Mesothelial cell of epicardium (in vitro differentiated cells): ENCODE measurements at regions not wholly inside any gene's neighbourhood (a gene's known extent, or its start where the extent isn't known, plus 50 kb on each side); places are given as distances from the start of the nearest gene placed in this dataset.

Experiments used
- DNase-seq, 2 experiments: peaks; one replicate each; pipeline ENCODE4 v3.0.0; 2021; ENCODE audit warnings: low spot score in 2 of 2; ENCODE audit not compliant: unreplicated experiment in 2 of 2
- H3K27ac Mint-ChIP-seq: 2 replicates; pipeline ENCODE4 v1.8.0; 2021; ENCODE audit warnings: mixed read lengths
- H3K27me3 Mint-ChIP-seq: 2 replicates; pipeline ENCODE4 v1.8.0; 2021; ENCODE audit warnings: low read depth, mixed read lengths
- H3K36me3 Mint-ChIP-seq: 2 replicates; pipeline ENCODE4 v1.8.0; 2021; ENCODE audit warnings: mixed read lengths
- H3K4me1 Mint-ChIP-seq: 2 replicates; pipeline ENCODE4 v1.8.0; 2021; ENCODE audit warnings: mixed read lengths
- H3K4me3 Mint-ChIP-seq: 2 replicates; pipeline ENCODE4 v1.8.0; 2021; ENCODE audit warnings: mild to moderate bottlenecking, moderate library complexity, mixed read lengths
- H3K9me3 Mint-ChIP-seq: 2 replicates; pipeline ENCODE4 v1.8.0; 2021; ENCODE audit warnings: mixed read lengths
- TF ChIP-seq, protein P1 (sequence below): fragments of 200-600 bp; sonication (generic); IDR thresholded peaks from one replicate; pipeline ENCODE4 v1.5.0; 2021; ENCODE audit warnings: antibody characterized with exemption; ENCODE audit not compliant: unreplicated experiment

DNA sequence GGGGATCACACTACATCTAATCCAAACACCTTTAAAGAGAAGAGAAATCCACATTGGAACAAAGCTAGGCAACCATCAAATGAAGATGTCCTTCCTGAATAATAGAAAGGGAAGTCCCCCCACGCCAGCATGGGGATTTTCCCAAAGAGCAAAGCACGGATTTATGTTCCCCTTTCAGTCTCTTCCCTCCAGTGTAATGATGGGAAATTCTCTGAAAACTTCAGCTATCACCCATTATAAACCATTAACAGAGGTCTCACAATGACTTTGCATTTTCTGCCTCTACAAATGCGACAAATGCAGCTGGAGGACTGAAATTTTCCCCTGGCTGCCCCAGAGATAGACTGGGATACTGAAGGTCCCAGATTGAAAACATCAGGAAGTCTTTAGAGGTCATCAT lies 368.7 kb downstream of the EFNA5 start:
- no peak overlapping the region for H3K4me3 Mint-ChIP-seq
- H3K36me3 Mint-ChIP-seq: no peaks in the 10 kb centered on the region
- no peak overlapping the region for H3K27ac Mint-ChIP-seq
- peaks cover 40% of the 10 kb centered on the region for H3K4me1 Mint-ChIP-seq
- H3K27me3 Mint-ChIP-seq: no peaks in the 10 kb centered on the region
- DNase-seq: no peak
- peaks cover 15% of the 10 kb centered on the region for H3K9me3 Mint-ChIP-seq
- TF ChIP-seq, protein P1, sequence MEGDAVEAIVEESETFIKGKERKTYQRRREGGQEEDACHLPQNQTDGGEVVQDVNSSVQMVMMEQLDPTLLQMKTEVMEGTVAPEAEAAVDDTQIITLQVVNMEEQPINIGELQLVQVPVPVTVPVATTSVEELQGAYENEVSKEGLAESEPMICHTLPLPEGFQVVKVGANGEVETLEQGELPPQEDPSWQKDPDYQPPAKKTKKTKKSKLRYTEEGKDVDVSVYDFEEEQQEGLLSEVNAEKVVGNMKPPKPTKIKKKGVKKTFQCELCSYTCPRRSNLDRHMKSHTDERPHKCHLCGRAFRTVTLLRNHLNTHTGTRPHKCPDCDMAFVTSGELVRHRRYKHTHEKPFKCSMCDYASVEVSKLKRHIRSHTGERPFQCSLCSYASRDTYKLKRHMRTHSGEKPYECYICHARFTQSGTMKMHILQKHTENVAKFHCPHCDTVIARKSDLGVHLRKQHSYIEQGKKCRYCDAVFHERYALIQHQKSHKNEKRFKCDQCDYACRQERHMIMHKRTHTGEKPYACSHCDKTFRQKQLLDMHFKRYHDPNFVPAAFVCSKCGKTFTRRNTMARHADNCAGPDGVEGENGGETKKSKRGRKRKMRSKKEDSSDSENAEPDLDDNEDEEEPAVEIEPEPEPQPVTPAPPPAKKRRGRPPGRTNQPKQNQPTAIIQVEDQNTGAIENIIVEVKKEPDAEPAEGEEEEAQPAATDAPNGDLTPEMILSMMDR: no peak

DNA sequence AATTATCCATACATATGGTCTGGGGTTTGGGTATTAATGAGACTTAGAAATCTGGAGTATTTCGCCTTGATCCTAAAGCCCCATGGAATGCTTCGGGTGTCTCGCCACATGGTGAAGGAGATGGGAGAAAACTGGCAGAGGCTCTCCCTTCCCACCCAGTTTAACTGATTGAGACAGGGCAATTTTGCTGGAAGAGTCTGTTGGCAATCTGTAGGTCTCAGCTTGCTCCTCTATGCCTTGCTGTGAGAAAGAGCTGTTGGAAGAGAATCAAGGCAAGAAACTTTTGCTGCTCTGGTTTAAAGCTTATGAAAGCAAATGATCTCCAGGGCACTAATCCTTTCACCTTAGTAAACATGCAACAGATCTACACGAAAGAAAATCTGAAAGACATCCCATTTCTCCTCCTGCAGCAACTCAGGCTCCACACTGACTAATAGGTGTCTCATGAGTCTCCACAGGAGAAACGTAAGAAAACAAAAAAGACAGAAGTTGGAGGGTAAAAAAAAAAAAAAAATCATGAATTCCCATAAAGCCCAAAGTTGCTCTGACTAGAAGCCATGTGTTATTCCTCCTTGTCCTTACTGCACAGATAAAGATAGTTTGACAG lies 369.9 kb downstream of the EFNA5 start:
- Mint-ChIP-seq H3K9me3 (peaks cover 10% of the 10 kb centered on the region), H3K4me3 (no peak overlapping the region), H3K36me3 (no peaks in the 10 kb centered on the region)

GRCh38 chr5:107296572-107296971 lies 374.2 kb downstream of the EFNA5 start:
- Mint-ChIP-seq H3K36me3 (no peaks in the 10 kb centered on the region), H3K9me3 (peaks cover 14% of the 10 kb centered on the region), H3K4me3 (no peak overlapping the region), H3K27ac (no peak overlapping the region), H3K4me1 (peaks cover 43% of the 10 kb centered on the region), H3K27me3 (peaks cover 6% of the 10 kb centered on the region)
- no peak for DNase-seq
- TF ChIP-seq, protein P1: no peak

More for the DNA sequence above, 369.9 kb downstream of the EFNA5 start:
- Mint-ChIP-seq H3K4me1 (peaks cover 44% of the 10 kb centered on the region), H3K27ac (peak overlapping the region; percentile 67), H3K27me3 (peaks cover 3% of the 10 kb centered on the region)
- TF ChIP-seq, protein P1: no peak
- DNase-seq: no peak

GRCh38 chr5:107295914-107296313 lies 374.8 kb downstream of the EFNA5 start:
- Mint-ChIP-seq H3K9me3 (peaks cover 14% of the 10 kb centered on the region), H3K27me3 (peaks cover 6% of the 10 kb centered on the region), H3K27ac (no peak overlapping the region), H3K4me3 (no peak overlapping the region), H3K4me1 (peaks cover 41% of the 10 kb centered on the region), H3K36me3 (no peaks in the 10 kb centered on the region)
- TF ChIP-seq, protein P1: no peak
- no peak for DNase-seq

DNA sequence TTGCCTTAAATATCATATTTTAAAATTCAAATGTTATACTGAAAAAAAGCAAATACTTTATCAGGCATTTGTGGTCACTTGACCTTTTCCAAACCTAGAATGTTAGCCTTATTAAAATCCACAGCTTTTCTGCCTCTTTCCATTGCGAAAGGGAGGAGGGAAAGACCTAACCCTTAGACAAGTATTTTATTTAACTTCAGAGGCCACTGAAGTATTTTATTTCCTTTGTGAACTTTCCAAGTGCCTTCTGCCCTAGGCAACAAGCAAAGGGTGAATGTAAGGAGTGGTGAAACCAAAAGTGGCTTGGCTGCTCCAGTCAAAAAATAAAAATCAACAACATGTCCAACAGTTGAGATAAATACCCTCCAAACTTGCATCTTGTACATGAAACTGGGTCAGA lies 376.1 kb downstream of the EFNA5 start:
- H3K27me3 Mint-ChIP-seq: peaks cover 6% of the 10 kb centered on the region
- H3K27ac Mint-ChIP-seq: peak overlapping the region; percentile 53
- H3K4me1 Mint-ChIP-seq: peaks cover 44% of the 10 kb centered on the region
- peaks cover 14% of the 10 kb centered on the region for H3K9me3 Mint-ChIP-seq
- H3K4me3 Mint-ChIP-seq: no peak overlapping the region
- TF ChIP-seq, protein P1: no peak
- H3K36me3 Mint-ChIP-seq: no peaks in the 10 kb centered on the region
- DNase-seq: no peak

DNA sequence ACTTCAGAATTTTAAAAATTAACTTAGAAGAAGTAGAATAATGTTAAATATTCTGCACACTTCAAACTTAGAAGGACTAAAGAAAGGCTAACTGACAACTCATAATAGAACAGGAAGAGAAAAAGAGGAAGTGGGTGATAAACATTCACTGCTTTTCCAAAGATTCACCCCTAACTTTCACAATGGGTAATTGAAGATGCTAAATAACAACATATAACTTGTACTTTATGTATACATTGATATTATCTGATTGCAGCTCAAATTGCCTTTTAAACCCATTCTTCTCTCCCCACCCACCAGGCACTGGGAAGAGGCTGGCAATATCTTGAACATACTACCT lies 376.6 kb downstream of the EFNA5 start:
- Mint-ChIP-seq H3K27ac (peak overlapping the region; percentile 60), H3K27me3 (peaks cover 6% of the 10 kb centered on the region), H3K9me3 (peaks cover 14% of the 10 kb centered on the region), H3K36me3 (no peaks in the 10 kb centered on the region), H3K4me1 (peaks cover 41% of the 10 kb centered on the region), H3K4me3 (no peak overlapping the region)
- TF ChIP-seq, protein P1: no peak
- DNase-seq: no peak
